Body of pancreas (tissue), 4 donors: ENCODE measurements at regions not wholly inside any gene's neighbourhood (a gene's known extent, or its start where the extent isn't known, plus 50 kb on each side); places are given as distances from the start of the nearest gene placed in this dataset.

Experiments used
- POLR2A ChIP-seq, 3 donors: fragments of 450-650 bp; IDR thresholded peaks; one replicate each; pipeline ENCODE4 v1.6.1; 2016; ENCODE audit warnings: antibody characterized with exemption in 3 of 3, mild to moderate bottlenecking in 2 of 3
- TF ChIP-seq, protein P1 (sequence below), 7 experiments: fragments of 450-650 bp in 4 of 7; fragments of 200-600 bp in 3 of 7; sonication (generic) in 3 of 7; IDR thresholded peaks; one replicate each; pipeline ENCODE4 v1.5.1; 2016 to 2019; ENCODE audit warnings: antibody characterized with exemption in 7 of 7

DNA sequence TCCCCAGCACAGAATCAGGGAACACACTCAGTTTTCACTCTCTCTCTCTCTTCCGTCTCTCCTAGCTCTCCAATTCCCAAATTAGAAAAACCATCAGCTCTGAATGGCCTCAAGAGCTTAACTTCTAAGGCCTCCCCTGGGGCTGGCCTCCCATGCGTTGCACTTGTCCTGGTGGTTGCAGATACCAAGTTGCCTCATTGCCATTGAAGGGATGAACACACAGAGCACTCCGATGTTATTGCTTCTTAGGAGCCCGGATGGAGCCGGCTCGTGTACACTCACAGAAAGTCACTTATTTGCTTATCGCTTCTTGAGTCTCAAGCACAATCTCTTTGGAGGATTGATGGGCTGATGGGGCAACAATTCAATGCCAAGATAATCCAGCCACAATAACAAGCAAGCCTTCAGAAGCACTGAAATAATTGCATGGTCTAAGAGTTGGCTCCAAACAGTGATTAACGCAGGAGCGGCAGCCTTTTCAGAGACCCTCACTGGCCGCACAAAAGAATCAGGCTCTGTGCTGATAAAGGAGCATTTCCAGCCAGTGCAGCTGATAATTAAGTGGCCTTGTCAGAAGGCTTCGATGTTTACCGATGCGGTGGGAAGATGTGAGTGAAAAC lies 175.8 kb upstream of the TMEM132C start:
- TF ChIP-seq, protein P1, sequence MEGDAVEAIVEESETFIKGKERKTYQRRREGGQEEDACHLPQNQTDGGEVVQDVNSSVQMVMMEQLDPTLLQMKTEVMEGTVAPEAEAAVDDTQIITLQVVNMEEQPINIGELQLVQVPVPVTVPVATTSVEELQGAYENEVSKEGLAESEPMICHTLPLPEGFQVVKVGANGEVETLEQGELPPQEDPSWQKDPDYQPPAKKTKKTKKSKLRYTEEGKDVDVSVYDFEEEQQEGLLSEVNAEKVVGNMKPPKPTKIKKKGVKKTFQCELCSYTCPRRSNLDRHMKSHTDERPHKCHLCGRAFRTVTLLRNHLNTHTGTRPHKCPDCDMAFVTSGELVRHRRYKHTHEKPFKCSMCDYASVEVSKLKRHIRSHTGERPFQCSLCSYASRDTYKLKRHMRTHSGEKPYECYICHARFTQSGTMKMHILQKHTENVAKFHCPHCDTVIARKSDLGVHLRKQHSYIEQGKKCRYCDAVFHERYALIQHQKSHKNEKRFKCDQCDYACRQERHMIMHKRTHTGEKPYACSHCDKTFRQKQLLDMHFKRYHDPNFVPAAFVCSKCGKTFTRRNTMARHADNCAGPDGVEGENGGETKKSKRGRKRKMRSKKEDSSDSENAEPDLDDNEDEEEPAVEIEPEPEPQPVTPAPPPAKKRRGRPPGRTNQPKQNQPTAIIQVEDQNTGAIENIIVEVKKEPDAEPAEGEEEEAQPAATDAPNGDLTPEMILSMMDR (IDR thresholded peaks at IDR 0.05): no peak
- no peak for TF ChIP-seq POLR2A (IDR thresholded peaks at IDR 0.05)
